Hepatocyte (in vitro differentiated cells): ENCODE measurements at regions not wholly inside any gene's neighbourhood (a gene's known extent, or its start where the extent isn't known, plus 50 kb on each side); places are given as distances from the start of the nearest gene placed in this dataset.

Experiments used
- DNase-seq: peaks from one replicate; pipeline ENCODE4 v3.0.0-alpha.2; 2016; ENCODE audit warnings: low spot score
- H2AFZ ChIP-seq: fragments of 200-600 bp; sonication (generic); 2 replicates; pipeline ENCODE4 v1.6.0; 2016; ENCODE audit warnings: antibody characterized with exemption, mild to moderate bottlenecking
- H3K27ac ChIP-seq: fragments of 200-600 bp; sonication (generic); 2 replicates; pipeline ENCODE4 v1.5.1; 2016; ENCODE audit warnings: mild to moderate bottlenecking
- H3K27me3 ChIP-seq: fragments of 200-600 bp; sonication (generic); 2 replicates; pipeline ENCODE4 v1.6.1; 2016
- H3K36me3 ChIP-seq: fragments of 200-600 bp; sonication (generic); replicated peaks from 2 replicates; pipeline ENCODE4 v1.5.1; 2016; ENCODE audit warnings: low read depth; ENCODE audit not compliant: insufficient read depth
- H3K4me1 ChIP-seq: fragments of 200-600 bp; sonication (generic); 2 replicates; pipeline ENCODE4 v1.5.1; 2016; ENCODE audit warnings: mild to moderate bottlenecking, moderate library complexity; ENCODE audit not compliant: insufficient read depth
- H3K4me2 ChIP-seq: fragments of 200-600 bp; sonication (generic); 2 replicates; pipeline ENCODE4 v1.6.0; 2016
- H3K4me3 ChIP-seq: fragments of 200-600 bp; sonication (generic); 2 replicates; pipeline ENCODE4 v1.5.1; 2016; ENCODE audit warnings: mild to moderate bottlenecking
- H3K79me2 ChIP-seq: fragments of 200-600 bp; sonication (generic); 2 replicates; pipeline ENCODE4 v1.6.0; 2017; ENCODE audit warnings: mild to moderate bottlenecking
- H3K9me2 ChIP-seq: fragments of 200-600 bp; sonication (generic); replicated peaks from 2 replicates; pipeline ENCODE4 v1.6.0; 2017; ENCODE audit warnings: mild to moderate bottlenecking; ENCODE audit not compliant: insufficient read depth
- H3K9me3 ChIP-seq: fragments of 200-600 bp; sonication (generic); 2 replicates; pipeline ENCODE4 v1.5.1; 2016; ENCODE audit warnings: low read depth, mild to moderate bottlenecking
- H4K20me1 ChIP-seq: fragments of 200-600 bp; sonication (generic); 2 replicates; pipeline ENCODE4 v1.6.0; 2016; ENCODE audit warnings: mild to moderate bottlenecking; ENCODE audit not compliant: insufficient read depth, poor library complexity, severe bottlenecking
- EZH2 ChIP-seq: fragments of 200-600 bp; sonication (generic); IDR thresholded peaks from 2 replicates; pipeline ENCODE4 v1.6.1; 2016; ENCODE audit warnings: antibody characterized with exemption, mild to moderate bottlenecking, borderline replicate concordance
- EZH2phosphoT487 ChIP-seq: fragments of 200-600 bp; sonication (generic); IDR thresholded peaks from one replicate; pipeline ENCODE4 v1.6.1; 2018; ENCODE audit warnings: antibody characterized with exemption, mild to moderate bottlenecking, low read depth, moderate library complexity; ENCODE audit not compliant: unreplicated experiment, severe bottlenecking
- WGBS: methylation state at CpG from one replicate; pipeline ENCODE4 v1.1.6; 2016; ENCODE audit warnings: low lambda C conversion rate; ENCODE audit errors: missing lambda C conversion rate; 5-methylcytosine and 5-hydroxymethylcytosine counted together
- TF ChIP-seq, protein P1 (sequence below): fragments of 200-600 bp; sonication (generic); IDR thresholded peaks from 2 replicates; pipeline ENCODE4 v1.5.1; 2016; ENCODE audit warnings: antibody characterized with exemption, mild to moderate bottlenecking; ENCODE audit not compliant: poor library complexity

DNA sequence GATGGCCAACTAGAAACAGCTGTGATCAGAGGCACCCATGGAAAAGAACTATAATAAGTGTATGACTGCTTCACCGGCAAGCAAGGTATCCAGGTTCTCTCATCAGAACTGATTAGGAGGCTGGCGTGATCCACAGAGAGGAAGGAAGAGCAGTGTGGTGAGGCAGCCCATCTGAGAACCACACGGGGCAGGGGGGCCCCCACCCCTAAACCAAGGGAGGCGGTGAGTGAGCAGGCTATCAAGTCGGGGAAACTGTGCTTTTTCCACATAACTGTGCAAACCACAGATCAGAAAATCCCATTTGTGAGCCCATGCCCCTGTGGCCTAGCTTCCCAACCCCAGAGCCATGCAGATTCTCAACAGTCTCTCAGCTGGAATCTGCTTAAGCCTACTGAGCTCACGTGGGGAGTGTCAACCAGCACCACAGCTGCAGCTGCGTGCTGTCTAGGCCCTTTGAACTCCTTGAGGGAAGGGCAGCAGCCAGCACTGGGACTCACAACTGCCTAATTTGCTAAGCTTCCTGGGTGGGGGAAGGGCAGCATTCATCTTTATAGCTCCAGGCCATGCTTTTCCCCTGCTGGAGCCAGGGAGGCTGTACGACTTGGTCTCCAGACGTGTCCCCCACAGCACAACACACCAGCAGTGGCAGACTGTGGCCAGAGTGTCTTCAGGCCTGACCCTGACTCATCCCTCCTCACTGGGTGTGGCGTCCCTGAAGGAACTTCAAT, 444.4 kb upstream of the ATP2B1 start:
- TF ChIP-seq, protein P1, sequence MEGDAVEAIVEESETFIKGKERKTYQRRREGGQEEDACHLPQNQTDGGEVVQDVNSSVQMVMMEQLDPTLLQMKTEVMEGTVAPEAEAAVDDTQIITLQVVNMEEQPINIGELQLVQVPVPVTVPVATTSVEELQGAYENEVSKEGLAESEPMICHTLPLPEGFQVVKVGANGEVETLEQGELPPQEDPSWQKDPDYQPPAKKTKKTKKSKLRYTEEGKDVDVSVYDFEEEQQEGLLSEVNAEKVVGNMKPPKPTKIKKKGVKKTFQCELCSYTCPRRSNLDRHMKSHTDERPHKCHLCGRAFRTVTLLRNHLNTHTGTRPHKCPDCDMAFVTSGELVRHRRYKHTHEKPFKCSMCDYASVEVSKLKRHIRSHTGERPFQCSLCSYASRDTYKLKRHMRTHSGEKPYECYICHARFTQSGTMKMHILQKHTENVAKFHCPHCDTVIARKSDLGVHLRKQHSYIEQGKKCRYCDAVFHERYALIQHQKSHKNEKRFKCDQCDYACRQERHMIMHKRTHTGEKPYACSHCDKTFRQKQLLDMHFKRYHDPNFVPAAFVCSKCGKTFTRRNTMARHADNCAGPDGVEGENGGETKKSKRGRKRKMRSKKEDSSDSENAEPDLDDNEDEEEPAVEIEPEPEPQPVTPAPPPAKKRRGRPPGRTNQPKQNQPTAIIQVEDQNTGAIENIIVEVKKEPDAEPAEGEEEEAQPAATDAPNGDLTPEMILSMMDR, result no peak
- TF ChIP-seq EZH2phosphoT487 (no peak), EZH2 (no peak)
- Histone ChIP-seq H3K27me3 (no peaks in the 10 kb centered on the region), H2AFZ (no peak overlapping the region), H3K9me2 (no peaks in the 10 kb centered on the region), H3K9me3 (no peaks in the 10 kb centered on the region), H3K4me2 (no peak overlapping the region), H3K4me1 (no peaks in the 10 kb centered on the region), H3K79me2 (no peaks in the 10 kb centered on the region), H4K20me1 (no peaks in the 10 kb centered on the region), H3K36me3 (no peaks in the 10 kb centered on the region), H3K27ac (no peak overlapping the region), H3K4me3 (no peak overlapping the region)
- peak; percentile 12 for DNase-seq
- 65% methylated on average over 10 of the region's 10 CpGs for WGBS

DNA sequence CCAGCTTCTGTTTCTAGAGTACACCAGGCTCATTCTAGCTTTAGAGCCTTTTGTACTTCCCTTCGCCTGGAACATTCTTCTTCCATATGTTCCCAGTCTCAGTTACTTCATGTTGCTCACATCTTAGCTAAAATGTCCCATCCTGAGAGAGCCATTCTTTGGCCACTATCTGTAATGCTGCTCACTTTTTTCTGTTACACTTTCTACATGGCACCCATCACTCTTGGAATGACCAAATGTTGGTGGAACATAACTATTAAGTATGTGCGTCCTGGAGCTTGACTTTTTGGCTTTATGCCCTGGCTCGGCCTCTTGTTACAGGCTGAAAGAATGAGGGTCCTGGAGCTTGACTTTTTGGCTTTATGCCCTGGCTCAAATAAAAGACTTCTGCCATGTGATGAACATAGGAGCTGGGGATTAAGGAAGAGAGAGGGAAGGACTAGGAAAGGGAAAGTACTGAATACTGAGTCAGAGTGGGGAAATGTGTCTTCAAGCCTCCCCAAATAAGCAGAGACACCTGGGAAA, 442.9 kb upstream of the ATP2B1 start:
- no peaks in the 10 kb centered on the region for H3K36me3 ChIP-seq
- H3K4me2 ChIP-seq, result no peak overlapping the region
- no peak overlapping the region for H3K27ac ChIP-seq
- H3K4me1 ChIP-seq, result no peaks in the 10 kb centered on the region
- no peak for DNase-seq
- TF ChIP-seq EZH2, result no peak
- TF ChIP-seq EZH2phosphoT487, result no peak
- TF ChIP-seq, protein P1, result no peak
- H2AFZ ChIP-seq, result no peak overlapping the region
- H3K9me2 ChIP-seq, result no peaks in the 10 kb centered on the region
- no peaks in the 10 kb centered on the region for H3K79me2 ChIP-seq
- no peaks in the 10 kb centered on the region for H3K9me3 ChIP-seq
- no peaks in the 10 kb centered on the region for H3K27me3 ChIP-seq
- H4K20me1 ChIP-seq, result no peaks in the 10 kb centered on the region
- H3K4me3 ChIP-seq, result no peak overlapping the region
- WGBS, result 89% methylated on average over 3 of the region's 3 CpGs

DNA sequence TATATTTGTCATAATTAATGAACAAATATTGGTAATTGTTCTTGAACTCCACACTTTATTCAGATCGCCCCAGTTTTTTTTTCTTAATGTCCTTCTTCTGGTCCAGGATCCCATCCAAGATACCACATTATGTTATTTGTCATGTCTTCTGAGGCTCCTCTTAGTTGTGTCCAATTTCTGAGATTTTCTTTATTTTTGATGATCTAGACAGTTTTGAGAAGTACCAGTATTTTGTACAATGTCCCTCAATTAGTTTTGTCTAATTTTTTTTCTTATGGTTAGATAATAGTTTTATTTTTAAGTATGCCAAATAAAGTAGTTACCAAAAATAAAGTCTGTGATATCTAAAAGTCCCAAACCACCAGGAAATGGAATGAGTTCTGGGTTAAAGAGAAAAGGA, 440.8 kb upstream of the ATP2B1 start:
- Histone ChIP-seq H3K36me3 (no peaks in the 10 kb centered on the region), H4K20me1 (no peaks in the 10 kb centered on the region), H3K4me3 (no peak overlapping the region), H2AFZ (no peak overlapping the region), H3K9me3 (no peaks in the 10 kb centered on the region), H3K27ac (no peak overlapping the region), H3K9me2 (no peaks in the 10 kb centered on the region), H3K27me3 (no peaks in the 10 kb centered on the region), H3K4me2 (no peak overlapping the region), H3K79me2 (no peaks in the 10 kb centered on the region), H3K4me1 (no peaks in the 10 kb centered on the region)
- WGBS, result 100% methylated on average over 1 of the region's 1 CpG
- no peak for DNase-seq
- TF ChIP-seq EZH2phosphoT487, result no peak

DNA sequence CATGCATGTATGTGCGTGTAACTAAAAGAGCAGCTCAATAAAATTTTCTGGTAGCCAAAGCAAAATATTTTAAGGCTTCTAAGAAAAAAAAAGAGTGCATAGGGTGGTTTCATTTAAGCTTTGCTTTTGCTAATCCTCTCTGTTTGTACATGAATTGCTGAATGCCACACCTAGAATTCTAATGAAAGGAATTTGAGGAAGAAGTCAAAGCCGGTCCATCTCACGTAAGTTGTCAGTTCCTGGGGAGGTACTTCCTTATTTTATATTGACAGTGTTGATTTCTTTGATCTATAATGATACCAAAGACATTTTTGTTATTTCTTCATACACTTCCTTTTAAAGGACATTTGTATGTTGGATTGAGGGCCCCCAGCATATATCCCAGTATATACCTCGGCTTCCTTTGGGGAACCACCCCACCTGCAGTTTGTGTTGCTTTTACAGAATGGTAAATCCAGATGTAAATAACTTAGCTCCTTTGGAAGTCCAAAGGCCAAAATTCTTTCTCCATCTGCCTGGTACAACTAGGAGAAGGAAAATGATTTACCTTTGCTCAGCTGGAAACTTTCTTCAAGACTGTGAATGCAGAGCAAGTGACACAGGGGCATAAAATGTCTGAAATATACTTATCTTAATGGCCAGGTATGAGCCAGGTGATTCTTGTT, 420.9 kb upstream of the ATP2B1 start:
- Histone ChIP-seq H3K36me3 (no peaks in the 10 kb centered on the region), H4K20me1 (no peaks in the 10 kb centered on the region), H3K4me1 (peaks cover 4% of the 10 kb centered on the region), H3K9me2 (no peaks in the 10 kb centered on the region), H3K4me3 (no peak overlapping the region), H3K79me2 (no peaks in the 10 kb centered on the region), H3K27me3 (no peaks in the 10 kb centered on the region), H3K27ac (peak overlapping the region; percentile 89), H3K9me3 (no peaks in the 10 kb centered on the region), H3K4me2 (peak overlapping the region; percentile 32), H2AFZ (no peak overlapping the region)
- TF ChIP-seq, protein P1, result no peak
- DNase-seq, result peak; percentile 53
- 73% methylated on average over 4 of the region's 4 CpGs for WGBS
